ENCODE measurements at regions not wholly inside any gene's neighbourhood (a gene's known extent, or its start where the extent isn't known, plus 50 kb on each side); places are given as distances from the start of the nearest gene placed in this dataset.

GRCh38 chr17:79537061-79537460 is 73.8 kb downstream of the RBFOX3 start:
- Mint-ChIP-seq H3K4me1 (peaks cover 3% of the 10 kb centered on the region), H3K27me3 (ENCODE audit: low read depth) (peaks cover 19% of the 10 kb centered on the region), H3K27ac (no peak overlapping the region), H3K9me3 (no peaks in the 10 kb centered on the region), H3K4me3 (no peak overlapping the region), H3K36me3 (no peaks in the 10 kb centered on the region)
- no peak for DNase-seq (ENCODE audit: low spot score in 2 of 2, unreplicated experiment in 2 of 2)
- TF ChIP-seq CTCF (IDR thresholded peaks at IDR 0.05; ENCODE audit: unreplicated experiment): no peak

- no peaks in the 10 kb centered on the region for H3K9me3 Mint-ChIP-seq
- no peaks in the 10 kb centered on the region for H3K36me3 Mint-ChIP-seq
- no peak overlapping the region for H3K27ac Mint-ChIP-seq
- H3K4me3 Mint-ChIP-seq: no peak overlapping the region
- H3K4me1 Mint-ChIP-seq: peaks cover 10% of the 10 kb centered on the region
- peaks cover 14% of the 10 kb centered on the region for H3K27me3 Mint-ChIP-seq (ENCODE audit: low read depth)
- DNase-seq (ENCODE audit: low spot score in 2 of 2, unreplicated experiment in 2 of 2): no peak
- no peak for TF ChIP-seq CTCF (IDR thresholded peaks at IDR 0.05; ENCODE audit: unreplicated experiment)
Observed at GRCh38 chr17:79536212-79536840, 74.5 kb downstream of the RBFOX3 start.

- DNase-seq (ENCODE audit: low spot score in 2 of 2, unreplicated experiment in 2 of 2): no peak
- peaks cover 10% of the 10 kb centered on the region for H3K27me3 Mint-ChIP-seq (ENCODE audit: low read depth)
- no peaks in the 10 kb centered on the region for H3K9me3 Mint-ChIP-seq
- H3K27ac Mint-ChIP-seq: no peak overlapping the region
- no peak for TF ChIP-seq CTCF (IDR thresholded peaks at IDR 0.05; ENCODE audit: unreplicated experiment)
- H3K4me1 Mint-ChIP-seq: peaks cover 11% of the 10 kb centered on the region
- no peak overlapping the region for H3K4me3 Mint-ChIP-seq
- no peaks in the 10 kb centered on the region for H3K36me3 Mint-ChIP-seq
Observed at GRCh38 chr17:79535728-79536025, 75.2 kb downstream of the RBFOX3 start.

- no peaks in the 10 kb centered on the region for H3K36me3 Mint-ChIP-seq
- TF ChIP-seq CTCF (IDR thresholded peaks at IDR 0.05; ENCODE audit: unreplicated experiment): no peak
- no peaks in the 10 kb centered on the region for H3K9me3 Mint-ChIP-seq
- H3K27me3 Mint-ChIP-seq (ENCODE audit: low read depth): peaks cover 13% of the 10 kb centered on the region
- DNase-seq (ENCODE audit: low spot score in 2 of 2, unreplicated experiment in 2 of 2): no peak
- no peak overlapping the region for H3K27ac Mint-ChIP-seq
- H3K4me1 Mint-ChIP-seq: peaks cover 11% of the 10 kb centered on the region
- H3K4me3 Mint-ChIP-seq: no peak overlapping the region
Observed at GRCh38 chr17:79534851-79535727, 75.8 kb downstream of the RBFOX3 start.

- H3K9me3 Mint-ChIP-seq: no peaks in the 10 kb centered on the region
- H3K27me3 Mint-ChIP-seq (ENCODE audit: low read depth): peaks cover 19% of the 10 kb centered on the region
- no peak overlapping the region for H3K4me3 Mint-ChIP-seq
- no peak overlapping the region for H3K27ac Mint-ChIP-seq
- TF ChIP-seq CTCF (IDR thresholded peaks at IDR 0.05; ENCODE audit: unreplicated experiment): no peak
- no peaks in the 10 kb centered on the region for H3K36me3 Mint-ChIP-seq
- peaks cover 11% of the 10 kb centered on the region for H3K4me1 Mint-ChIP-seq
- no peak for DNase-seq (ENCODE audit: low spot score in 2 of 2, unreplicated experiment in 2 of 2)
Observed at GRCh38 chr17:79534111-79534510, 76.7 kb downstream of the RBFOX3 start.
